Heart left ventricle (tissue), 13 donors: ENCODE measurements at regions not wholly inside any gene's neighbourhood (a gene's known extent, or its start where the extent isn't known, plus 50 kb on each side); places are given as distances from the start of the nearest gene placed in this dataset.

Source experiments
- CTCF ChIP-seq, 12 donors: fragments of 200-600 bp; sonication (generic) in 4 of 12; IDR thresholded peaks; one replicate each; pipeline versions ENCODE4 v1.5.0 to v1.8.0; 2018 to 2022; ENCODE audit warnings: antibody characterized with exemption in 12 of 12, mild to moderate bottlenecking in 5 of 12
- POLR2A ChIP-seq, 2 donors: fragments of 450-650 bp; IDR thresholded peaks; one replicate each; pipeline ENCODE4 v1.6.1; 2017; ENCODE audit warnings: antibody characterized with exemption in 2 of 2, mild to moderate bottlenecking in 2 of 2, moderate library complexity in 2 of 2
- donor health status: ischemic (EF 13 %, LVEDD 7.1; RV severe dilation, severe dysfunction).
- donor health status: DM: no; HTN: yes; CAD: no.
- donor health status: DM: no; HTN: no; CAD: no.
- donor health status: ischemic (EF 25% LVEDD 6.9; RV normal size, moderate dysfunction).
- donor health status: ischemic (EF 25% LVEDD 5.7; RV mildly dilated, moderate dysfunction).
- donor health status: ischemic (EF 35%, LVEDD 5.7; RV mildly dilated, moderate dysfunction).
- donor health status: nonischemic (EF 11% LVEDD 7.7; RV severe dilation, severe dysfunction).
- donor health status: DM: yes; HTN: yes; CAD: no.
- donor health status: PGD.
- donor health status: ischemic (EF 29% LVEDD 5.4; RV normal size, mild dysfunction).
- donor health status: nonischemic (EF 23%, LVEDD 6.1; RV moderate dilation, normal function).

GRCh38 chr3:71997066-71997653, 212.2 kb upstream of the PROK2 start:
- TF ChIP-seq CTCF (IDR thresholded peaks at IDR 0.05) (no peak), POLR2A (IDR thresholded peaks at IDR 0.05) (no peak)
